Fibroblast of mammary gland (primary cell): ENCODE measurements at regions not wholly inside any gene's neighbourhood (a gene's known extent, or its start where the extent isn't known, plus 50 kb on each side); places are given as distances from the start of the nearest gene placed in this dataset.
"Not testable (repeated sequence)": the region's sequence is repeated elsewhere in the genome, so short reads cannot be mapped to it uniquely, and the experiment has no call there.

Experiments used
- DNase-seq: peaks from one replicate; pipeline ENCODE4 v3.0.0-alpha.2; 2010; ENCODE audit warnings: low read depth
- H3K4me3 ChIP-seq: 2 replicates; pipeline ENCODE4 v1.5.1; 2011; ENCODE audit warnings: low read depth, mild to moderate bottlenecking, low read length, moderate library complexity; ENCODE audit not compliant: control insufficient read depth
- TF ChIP-seq, protein P1 (sequence below): conservative IDR thresholded peaks from 2 replicates; pipeline ENCODE4 v1.5.1; 2011; ENCODE audit warnings: low read depth, low read length, inconsistent platforms; ENCODE audit not compliant: control insufficient read depth, insufficient read depth

DNA sequence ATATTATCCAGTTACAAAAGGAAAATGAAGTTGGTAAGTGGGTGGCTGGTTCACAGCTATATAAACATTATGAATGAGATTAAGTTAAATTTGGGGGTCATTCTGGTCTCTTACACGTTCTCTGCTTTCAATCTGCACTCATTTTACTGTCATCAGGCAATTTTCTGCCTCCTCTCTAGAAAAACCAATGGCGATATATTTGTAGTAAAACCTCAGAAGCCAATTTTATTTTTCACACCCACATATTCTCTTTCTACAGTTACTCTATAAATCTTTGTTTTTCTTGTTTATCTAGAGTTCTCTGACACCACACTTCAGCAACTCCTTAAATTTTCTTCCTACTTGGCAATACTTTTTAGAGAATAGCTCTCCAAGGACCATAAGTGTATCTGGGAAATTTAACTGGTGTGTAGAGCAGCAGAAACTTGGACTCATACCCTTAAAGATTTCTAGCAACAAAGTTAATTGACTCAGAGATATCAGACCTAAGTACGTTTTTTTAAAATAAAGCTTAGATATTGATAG lies 926.9 kb downstream of the TMTC2 start:
- TF ChIP-seq, protein P1, sequence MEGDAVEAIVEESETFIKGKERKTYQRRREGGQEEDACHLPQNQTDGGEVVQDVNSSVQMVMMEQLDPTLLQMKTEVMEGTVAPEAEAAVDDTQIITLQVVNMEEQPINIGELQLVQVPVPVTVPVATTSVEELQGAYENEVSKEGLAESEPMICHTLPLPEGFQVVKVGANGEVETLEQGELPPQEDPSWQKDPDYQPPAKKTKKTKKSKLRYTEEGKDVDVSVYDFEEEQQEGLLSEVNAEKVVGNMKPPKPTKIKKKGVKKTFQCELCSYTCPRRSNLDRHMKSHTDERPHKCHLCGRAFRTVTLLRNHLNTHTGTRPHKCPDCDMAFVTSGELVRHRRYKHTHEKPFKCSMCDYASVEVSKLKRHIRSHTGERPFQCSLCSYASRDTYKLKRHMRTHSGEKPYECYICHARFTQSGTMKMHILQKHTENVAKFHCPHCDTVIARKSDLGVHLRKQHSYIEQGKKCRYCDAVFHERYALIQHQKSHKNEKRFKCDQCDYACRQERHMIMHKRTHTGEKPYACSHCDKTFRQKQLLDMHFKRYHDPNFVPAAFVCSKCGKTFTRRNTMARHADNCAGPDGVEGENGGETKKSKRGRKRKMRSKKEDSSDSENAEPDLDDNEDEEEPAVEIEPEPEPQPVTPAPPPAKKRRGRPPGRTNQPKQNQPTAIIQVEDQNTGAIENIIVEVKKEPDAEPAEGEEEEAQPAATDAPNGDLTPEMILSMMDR: no peak
- no peak for DNase-seq
- H3K4me3 ChIP-seq: no peak overlapping the region

DNA sequence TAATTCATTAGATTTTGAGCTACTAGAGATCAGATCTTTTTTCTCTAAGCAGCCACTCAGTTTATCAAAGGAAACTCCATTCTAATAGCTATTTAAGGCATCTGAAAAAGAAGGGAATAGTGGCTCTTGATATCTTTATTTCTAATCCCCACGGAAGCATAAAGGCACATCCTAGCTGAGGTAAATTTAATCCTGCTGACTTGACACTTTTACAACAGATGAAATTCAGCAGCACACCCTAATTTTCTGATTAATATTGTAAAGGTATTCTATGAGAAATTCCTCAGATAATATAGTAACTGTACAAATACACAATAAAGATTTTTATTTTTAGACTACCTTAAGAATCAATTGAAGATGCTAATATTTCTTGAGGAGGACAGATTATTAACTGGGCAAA lies 916.4 kb downstream of the TMTC2 start:
- no peak for DNase-seq
- TF ChIP-seq, protein P1: no peak
- no peak overlapping the region for H3K4me3 ChIP-seq

DNA sequence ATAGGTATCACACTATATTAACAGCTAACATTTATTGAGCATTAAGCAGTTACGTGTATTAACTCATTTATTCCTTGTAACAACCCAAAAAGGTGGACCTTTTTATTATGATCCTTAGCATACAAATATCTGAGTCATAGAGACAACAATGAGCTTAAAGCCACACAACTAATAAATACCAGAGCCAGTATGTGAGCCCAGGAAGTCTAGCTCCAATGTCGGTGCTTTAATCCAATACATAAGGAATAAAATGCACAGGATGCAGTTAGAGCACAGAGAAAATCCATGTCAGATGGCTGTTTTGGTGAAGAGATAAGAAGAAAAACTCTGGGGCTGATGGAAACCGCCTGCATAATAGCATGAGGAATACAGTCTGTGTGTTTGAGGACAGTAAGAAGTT lies 888.6 kb downstream of the TMTC2 start:
- DNase-seq: peak; percentile 0
- TF ChIP-seq, protein P1: no peak
- H3K4me3 ChIP-seq: no peak overlapping the region

DNA sequence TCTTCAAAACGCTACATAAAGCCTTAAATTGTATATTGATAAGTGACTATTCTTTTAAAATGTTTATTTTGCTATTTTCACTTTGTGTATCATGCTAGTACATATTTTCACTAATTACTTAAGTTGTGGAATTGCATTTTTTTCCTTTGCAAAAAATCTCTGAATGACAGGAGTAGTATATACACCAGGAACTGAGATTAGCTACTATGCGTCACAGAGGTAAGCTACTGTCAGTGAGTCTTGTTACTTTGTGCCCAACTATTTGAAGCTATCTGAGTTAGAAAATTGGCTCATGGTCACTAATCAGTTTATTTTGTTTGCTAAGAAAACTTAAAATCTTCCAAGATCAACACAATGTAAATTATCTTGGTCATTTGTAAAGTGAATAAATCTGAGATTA lies 887.4 kb downstream of the TMTC2 start:
- no peak for DNase-seq
- H3K4me3 ChIP-seq: no peak overlapping the region
- TF ChIP-seq, protein P1: no peak

DNA sequence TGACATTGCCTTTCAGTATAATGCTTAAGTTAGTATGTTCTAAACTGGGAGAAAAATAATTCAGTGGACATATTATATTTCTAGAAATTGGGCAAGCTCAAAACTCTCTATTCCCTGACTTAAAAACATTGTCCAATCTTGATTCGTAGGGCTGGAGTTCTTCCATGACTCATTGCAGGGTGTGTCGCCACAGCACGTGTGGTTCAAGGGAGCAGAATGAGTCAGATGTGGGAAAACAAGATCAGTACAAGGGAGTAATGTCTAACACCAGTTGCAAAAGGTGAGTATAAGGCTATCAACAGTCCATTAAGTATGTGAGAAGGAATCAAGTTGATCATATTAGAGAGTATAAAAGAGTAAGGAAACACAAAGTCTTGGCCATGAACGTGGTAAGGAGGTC lies 887.0 kb downstream of the TMTC2 start:
- TF ChIP-seq, protein P1: no peak
- DNase-seq: peak; percentile 75
- no peak overlapping the region for H3K4me3 ChIP-seq

DNA sequence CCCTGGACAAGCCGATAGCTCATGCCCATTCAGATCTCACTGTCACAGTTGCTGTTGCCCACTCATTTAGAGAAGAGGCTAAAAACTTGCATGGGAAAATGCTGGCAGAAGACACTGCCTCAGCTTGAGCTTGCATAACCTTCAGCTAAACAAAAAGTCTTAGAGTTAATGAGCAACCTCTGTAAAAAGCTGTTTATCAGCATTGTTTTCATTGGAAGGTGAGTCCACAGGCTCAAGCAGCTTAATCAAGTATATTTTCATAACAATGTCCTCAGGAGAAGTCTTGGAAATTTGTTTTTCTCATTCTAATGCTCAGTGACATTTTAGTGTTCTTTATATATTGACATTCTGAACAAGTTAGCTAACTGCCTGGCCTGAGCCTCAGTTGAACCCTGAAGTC lies 872.9 kb downstream of the TMTC2 start:
- TF ChIP-seq, protein P1: no peak
- no peak overlapping the region for H3K4me3 ChIP-seq
- no peak for DNase-seq

DNA sequence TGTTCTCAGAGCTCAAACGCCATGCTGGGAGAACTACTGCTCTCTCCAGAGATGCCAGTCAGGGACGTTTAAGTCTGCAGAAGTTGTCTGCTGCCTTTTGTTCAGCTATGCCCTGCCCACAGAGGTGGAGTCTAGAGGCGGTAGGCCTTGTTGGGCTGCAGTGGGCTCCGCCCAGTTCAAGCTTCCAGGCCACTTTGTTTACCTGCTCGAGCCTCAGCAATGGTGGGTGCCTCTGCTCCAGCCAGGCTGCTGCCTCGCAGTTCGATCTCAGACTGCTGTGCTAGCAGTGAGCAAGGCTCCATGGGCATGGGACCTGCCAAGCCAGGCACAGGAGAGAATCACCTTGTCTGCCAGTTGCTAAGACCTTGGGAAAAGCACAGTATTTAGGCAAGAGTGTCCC lies 869.3 kb downstream of the TMTC2 start:
- not testable (repeated sequence) for DNase-seq, H3K4me3 ChIP-seq
